Activated CD8-positive, alpha-beta T cell treated with anti-CD3 and anti-CD28 coated beads for 36 hours (primary cell): ENCODE measurements at regions not wholly inside any gene's neighbourhood (a gene's known extent, or its start where the extent isn't known, plus 50 kb on each side); places are given as distances from the start of the nearest gene placed in this dataset.

ENCODE experiments used
- ATAC-seq: fragments of 200-7000 bp; cut with Tn5 transposase; one replicate; pipeline ENCODE4 v1.10.0; 2021; ENCODE audit warnings: mild to moderate bottlenecking, moderate library complexity
- CTCF ChIA-PET: fragments of 350-600 bp; sonication (Branson Sonifier 250); formaldehyde crosslinking; loops from one replicate; lab custom pipeline; 2021; ENCODE audit warnings: antibody characterized with exemption; lab: Charles Lee
- POLR2A ChIA-PET: fragments of 350-600 bp; sonication (Branson Sonifier 250); formaldehyde crosslinking; loops from one replicate; lab custom pipeline; 2021; ENCODE audit warnings: antibody characterized with exemption; lab: Charles Lee
- DNase-seq: peaks from one replicate; pipeline ENCODE4 v3.0.0-alpha.2; 2020
- H3K27ac Mint-ChIP-seq: one replicate; pipeline ENCODE4 v1.8.0; 2021; ENCODE audit warnings: mild to moderate bottlenecking, mixed read lengths
- H3K27me3 Mint-ChIP-seq: one replicate; pipeline ENCODE4 v1.8.0; 2021; ENCODE audit warnings: mixed read lengths
- H3K36me3 Mint-ChIP-seq: one replicate; pipeline ENCODE4 v1.8.0; 2021; ENCODE audit warnings: low read depth, mixed read lengths
- H3K4me1 Mint-ChIP-seq: one replicate; pipeline ENCODE4 v1.8.0; 2021; ENCODE audit warnings: low read depth, mixed read lengths
- H3K4me3 Mint-ChIP-seq: one replicate; pipeline ENCODE4 v1.8.0; 2021; ENCODE audit warnings: mild to moderate bottlenecking, moderate library complexity, mixed read lengths
- H3K9me3 Mint-ChIP-seq: one replicate; pipeline ENCODE4 v1.8.0; 2021; ENCODE audit warnings: mixed read lengths
- intact Hi-C: fragments of 100-400 bp; cut with micrococcal nuclease; formaldehyde crosslinking; loops from one replicate; pipeline ENCODE4 v1.10.0; 2022
- TF ChIP-seq, protein P1 (sequence below): fragments of 200-600 bp; IDR thresholded peaks from one replicate; pipeline ENCODE4 v1.8.0; 2022; ENCODE audit warnings: antibody characterized with exemption, mild to moderate bottlenecking

DNA sequence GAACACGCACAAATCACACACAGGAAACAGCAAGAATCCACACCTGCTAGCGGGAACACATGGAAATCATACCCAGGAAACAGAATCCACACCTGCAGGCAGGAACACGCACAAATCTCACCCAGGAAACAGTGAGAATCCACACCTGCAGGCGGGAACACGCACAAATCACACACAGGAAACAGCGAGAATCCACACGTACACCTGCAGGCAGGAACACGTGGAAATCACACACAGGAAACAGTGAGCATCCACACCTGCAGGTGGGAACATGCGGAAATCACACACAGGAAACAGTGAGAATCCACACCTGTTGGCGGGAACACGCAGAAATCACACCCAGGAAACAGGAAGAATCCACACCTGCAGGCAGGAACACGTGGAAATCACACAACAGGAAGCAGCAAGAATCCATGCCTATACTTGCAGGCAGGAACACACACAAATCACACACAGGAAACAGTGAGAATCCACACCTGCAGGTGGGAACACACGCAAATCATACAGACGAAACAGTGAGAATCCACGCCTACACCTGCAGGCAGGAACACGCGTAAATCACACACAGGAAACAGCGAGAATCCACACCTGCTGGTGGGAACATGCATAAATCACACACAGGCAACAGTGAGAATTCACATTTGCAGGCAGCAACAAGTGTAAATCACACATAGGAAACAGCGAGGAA lies 108.6 kb downstream of the DLL1 start:
- Mint-ChIP-seq H3K27me3 (no peaks in the 10 kb centered on the region), H3K4me3 (no peak overlapping the region), H3K9me3 (peaks cover 4% of the 10 kb centered on the region), H3K27ac (no peak overlapping the region), H3K4me1 (peaks cover 4% of the 10 kb centered on the region), H3K36me3 (no peaks in the 10 kb centered on the region)
- DNase-seq, result no peak
- no peak for ATAC-seq
- TF ChIP-seq, protein P1, sequence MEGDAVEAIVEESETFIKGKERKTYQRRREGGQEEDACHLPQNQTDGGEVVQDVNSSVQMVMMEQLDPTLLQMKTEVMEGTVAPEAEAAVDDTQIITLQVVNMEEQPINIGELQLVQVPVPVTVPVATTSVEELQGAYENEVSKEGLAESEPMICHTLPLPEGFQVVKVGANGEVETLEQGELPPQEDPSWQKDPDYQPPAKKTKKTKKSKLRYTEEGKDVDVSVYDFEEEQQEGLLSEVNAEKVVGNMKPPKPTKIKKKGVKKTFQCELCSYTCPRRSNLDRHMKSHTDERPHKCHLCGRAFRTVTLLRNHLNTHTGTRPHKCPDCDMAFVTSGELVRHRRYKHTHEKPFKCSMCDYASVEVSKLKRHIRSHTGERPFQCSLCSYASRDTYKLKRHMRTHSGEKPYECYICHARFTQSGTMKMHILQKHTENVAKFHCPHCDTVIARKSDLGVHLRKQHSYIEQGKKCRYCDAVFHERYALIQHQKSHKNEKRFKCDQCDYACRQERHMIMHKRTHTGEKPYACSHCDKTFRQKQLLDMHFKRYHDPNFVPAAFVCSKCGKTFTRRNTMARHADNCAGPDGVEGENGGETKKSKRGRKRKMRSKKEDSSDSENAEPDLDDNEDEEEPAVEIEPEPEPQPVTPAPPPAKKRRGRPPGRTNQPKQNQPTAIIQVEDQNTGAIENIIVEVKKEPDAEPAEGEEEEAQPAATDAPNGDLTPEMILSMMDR, result no peak
- intact Hi-C loops, result no loop called here
- POLR2A ChIA-PET, result no interaction called here
- CTCF ChIA-PET, result no interaction called here

DNA sequence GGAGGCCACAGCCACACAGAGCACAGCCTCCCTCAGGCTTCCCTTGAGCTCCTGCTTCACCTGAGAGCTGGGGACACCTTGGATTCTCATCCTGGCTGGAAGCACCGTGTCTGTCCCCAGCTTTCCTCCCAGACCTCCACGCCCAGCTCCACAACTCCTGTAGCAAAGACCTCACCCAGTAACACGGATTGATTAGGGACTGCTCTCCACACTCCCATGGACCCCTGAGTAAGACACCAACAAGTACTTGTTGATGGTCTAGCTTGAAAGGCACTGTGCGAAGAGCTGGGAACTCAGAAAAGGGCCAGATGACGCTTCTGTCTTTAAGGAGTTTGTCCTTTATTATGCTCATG lies 109.6 kb downstream of the DLL1 start:
- H3K4me1 Mint-ChIP-seq, result peaks cover 6% of the 10 kb centered on the region
- DNase-seq, result no peak
- CTCF ChIA-PET, result no interaction called here

DNA sequence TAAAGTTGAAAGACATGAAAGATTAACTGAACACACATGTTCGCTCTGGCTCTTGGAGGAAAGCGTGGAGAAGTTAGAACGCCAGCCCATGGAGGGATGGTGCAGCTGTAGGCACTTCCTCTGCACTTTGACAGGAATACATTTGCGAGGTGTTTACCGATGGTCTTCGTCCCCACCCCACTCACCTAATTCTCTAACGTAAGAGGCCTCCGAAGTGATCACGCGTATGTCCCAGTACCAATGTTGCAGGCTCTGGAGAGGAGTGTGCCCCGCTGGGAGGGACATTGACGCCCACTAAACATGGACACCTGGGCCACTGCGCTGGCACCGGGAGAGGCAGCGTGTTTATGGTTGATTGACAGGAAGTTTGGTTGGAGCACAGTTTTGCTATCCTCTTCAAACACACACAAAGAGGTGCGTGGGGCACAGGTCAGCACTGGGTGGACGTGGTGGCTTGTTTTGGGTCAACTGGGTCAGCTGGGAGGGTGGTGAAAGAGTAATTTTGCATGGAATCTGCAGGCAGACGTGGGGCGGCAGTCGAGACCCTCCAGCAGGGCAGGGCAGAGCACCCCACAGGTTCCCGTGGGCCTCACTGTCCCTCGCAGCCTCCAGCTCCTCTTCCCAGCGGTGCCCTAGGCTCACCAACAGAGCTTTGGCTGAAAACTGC lies 110.1 kb downstream of the DLL1 start:
- Mint-ChIP-seq H3K36me3 (no peaks in the 10 kb centered on the region), H3K27me3 (no peaks in the 10 kb centered on the region), H3K9me3 (peaks cover 4% of the 10 kb centered on the region), H3K27ac (no peak overlapping the region), H3K4me1 (peaks cover 6% of the 10 kb centered on the region), H3K4me3 (no peak overlapping the region)
- POLR2A ChIA-PET, result interaction anchor here (1.0 kb wide), 1 partner anchor 91 kb away, joined by 3 read pairs; no protein-coding TSS in a partner anchor
- ATAC-seq, result no peak
- TF ChIP-seq, protein P1, result no peak
- DNase-seq, result no peak
- intact Hi-C loops, result no loop called here
- CTCF ChIA-PET, result no interaction called here

More for the DNA sequence above, 109.6 kb downstream of the DLL1 start:
- Mint-ChIP-seq H3K36me3 (no peaks in the 10 kb centered on the region), H3K27ac (no peak overlapping the region), H3K27me3 (no peaks in the 10 kb centered on the region), H3K4me3 (no peak overlapping the region), H3K9me3 (peaks cover 4% of the 10 kb centered on the region)
- intact Hi-C loops, result no loop called here
- ATAC-seq, result no peak
- TF ChIP-seq, protein P1, result no peak
- POLR2A ChIA-PET, result no interaction called here

DNA sequence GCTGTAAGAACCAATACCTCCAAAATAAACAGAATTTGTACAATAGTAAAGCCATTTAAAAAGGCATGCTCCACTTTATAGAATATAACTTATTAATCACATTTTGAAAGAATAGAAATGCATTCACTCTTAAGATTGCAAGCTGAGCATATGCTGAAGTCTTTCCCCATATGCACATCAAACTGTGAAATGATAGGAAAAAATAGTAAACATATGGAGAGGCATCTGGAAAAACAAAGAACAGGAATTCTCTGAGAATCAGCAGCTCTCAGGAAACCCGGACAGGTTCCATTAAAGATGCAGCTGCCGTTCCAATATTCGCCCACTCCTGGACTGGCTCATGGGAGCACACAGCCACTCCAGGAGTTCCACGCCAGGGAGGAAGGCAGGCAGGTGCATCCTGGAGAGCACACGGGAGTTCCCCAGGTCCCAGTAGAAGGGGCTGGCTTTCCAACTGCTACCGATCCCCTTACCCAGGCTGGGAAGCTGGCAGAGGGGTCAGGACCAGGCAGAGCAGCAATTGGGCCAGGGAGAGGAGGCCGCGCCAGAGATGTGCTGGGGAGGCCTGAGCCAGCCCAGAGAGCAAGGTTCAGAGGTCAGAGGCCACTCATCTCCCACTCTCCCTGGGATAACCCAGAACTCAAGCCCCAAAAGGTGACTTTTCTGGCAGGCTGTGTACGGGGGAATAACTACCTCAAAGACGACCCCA lies 111.1 kb downstream of the DLL1 start:
- no peaks in the 10 kb centered on the region for H3K27me3 Mint-ChIP-seq
- POLR2A ChIA-PET, result interaction anchor here (1.0 kb wide), 1 partner anchor 92 kb away, joined by 3 read pairs; no protein-coding TSS in a partner anchor
- no peak overlapping the region for H3K27ac Mint-ChIP-seq
- DNase-seq, result no peak
- TF ChIP-seq, protein P1, result no peak
- no peak overlapping the region for H3K4me3 Mint-ChIP-seq
- H3K36me3 Mint-ChIP-seq, result no peaks in the 10 kb centered on the region
- CTCF ChIA-PET, result no interaction called here
- ATAC-seq, result no peak
- peaks cover 6% of the 10 kb centered on the region for H3K4me1 Mint-ChIP-seq
- intact Hi-C loops, result no loop called here
- H3K9me3 Mint-ChIP-seq, result peaks cover 4% of the 10 kb centered on the region
